Gastrocnemius medialis (tissue), 4 donors: ENCODE measurements at regions not wholly inside any gene's neighbourhood (a gene's known extent, or its start where the extent isn't known, plus 50 kb on each side); places are given as distances from the start of the nearest gene placed in this dataset.

Experiments used
- ATAC-seq, 2 donors: fragments of 150-250 bp; one replicate each; pipeline ENCODE4 v1.9.1; 2016
- DNase-seq, 2 donors: peaks; one replicate each; pipeline ENCODE4 v3.0.0-alpha.2; 2019
- H3K27ac ChIP-seq, 4 donors: fragments of 200-600 bp; sonication (generic); 1 replicate in 1 of 4; 2 replicates in 3 of 4; pipeline ENCODE4 v1.5.1; 2016 to 2018; ENCODE audit warnings: mild to moderate bottlenecking in 2 of 4, moderate library complexity in 1 of 4
- H3K27me3 ChIP-seq, 3 donors: fragments of 200-600 bp; sonication (generic) in 2 of 3; 1 replicate in 1 of 3; 2 replicates in 2 of 3; pipeline versions ENCODE4 v1.5.1 to v1.6.0; 2016 to 2019; ENCODE audit warnings: mild to moderate bottlenecking in 1 of 3, moderate library complexity in 1 of 3
- H3K36me3 ChIP-seq, 2 donors: fragments of 200-600 bp; sonication (generic) in 1 of 2; one replicate each; pipeline ENCODE4 v1.5.1; 2017 to 2018
- H3K4me1 ChIP-seq, 2 donors: fragments of 200-600 bp; sonication (generic) in 1 of 2; one replicate each; pipeline ENCODE4 v1.5.1; 2016 to 2017; ENCODE audit warnings: mild to moderate bottlenecking in 2 of 2
- H3K4me3 ChIP-seq, 4 donors: fragments of 200-600 bp; sonication (generic) in 3 of 4; 1 replicate in 1 of 4; 2 replicates in 3 of 4; pipeline ENCODE4 v1.5.1; 2016 to 2019; ENCODE audit warnings: mild to moderate bottlenecking in 2 of 4
- H3K9me3 ChIP-seq, 3 donors: fragments of 200-600 bp; sonication (generic) in 2 of 3; 1 replicate in 1 of 3; 2 replicates in 2 of 3; pipeline ENCODE4 v1.5.1; 2016 to 2019
- CTCF ChIP-seq, 5 experiments: fragments of 450-650 bp in 3 of 5; fragments of 200-600 bp in 2 of 5; sonication (generic) in 2 of 5; IDR thresholded peaks in 4 of 5; conservative IDR thresholded peaks in 1 of 5; 1 replicate in 4 of 5; 2 replicates in 1 of 5; pipeline ENCODE4 v1.5.1; 2016 to 2019; ENCODE audit warnings: antibody characterized with exemption in 5 of 5, mild to moderate bottlenecking in 3 of 5, moderate library complexity in 3 of 5
- POLR2A ChIP-seq, 2 donors: fragments of 450-650 bp; IDR thresholded peaks; one replicate each; pipeline ENCODE4 v1.6.1; 2017; ENCODE audit warnings: antibody characterized with exemption in 2 of 2, mild to moderate bottlenecking in 2 of 2, moderate library complexity in 2 of 2
- in situ Hi-C, 4 donors: fragments of 200-750 bp; cut with MboI; loops; one replicate each; pipeline versions ENCODE4 v1.15.0 to v1.8.0; 2017; ENCODE audit warnings: low sequenced_read_pairs in 4 of 4
- intact Hi-C: fragments of 100-400 bp; cut with DNase I; formaldehyde crosslinking; loops from one replicate; pipeline ENCODE4 v1.15.1; 2023; ENCODE audit warnings: low total_unique reads

- DNase-seq, result no peak
- intact Hi-C loops, result no loop called here
- TF ChIP-seq CTCF (IDR thresholded peaks at IDR 0.05 in 4 of 5, conservative IDR thresholded peaks at IDR 0.05 in 1 of 5), result no peak
- TF ChIP-seq POLR2A (IDR thresholded peaks at IDR 0.05), result no peak
Observed at GRCh38 chr7:19834566-19834965, 61.1 kb upstream of the TMEM196 start.

DNA sequence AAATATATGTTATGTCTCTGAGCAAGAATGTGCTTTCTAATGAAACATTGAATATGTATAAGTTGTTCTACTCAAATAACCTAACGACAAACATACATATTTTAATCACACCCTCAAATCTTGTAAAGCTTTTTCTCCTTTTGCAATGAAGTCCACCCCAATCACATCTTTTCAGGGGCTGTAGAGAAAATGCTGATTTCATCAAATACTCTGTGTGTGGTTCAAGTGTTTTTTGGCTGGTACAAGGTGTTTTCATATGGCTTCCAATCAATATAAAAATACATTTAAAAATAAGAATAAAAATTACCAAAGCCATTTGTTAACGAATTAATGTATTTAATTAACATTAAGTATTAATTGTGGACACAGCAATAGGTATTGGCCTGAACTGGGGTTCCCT lies 57.2 kb upstream of the TMEM196 start:
- DNase-seq (no peak), ATAC-seq (no peak)
- Histone ChIP-seq H3K27me3 (no peaks in the 10 kb centered on the region), H3K4me1 (no peaks in the 10 kb centered on the region), H3K27ac (no peak overlapping the region), H3K4me3 (no peak overlapping the region), H3K9me3 (no peaks in the 10 kb centered on the region), H3K36me3 (no peaks in the 10 kb centered on the region)
- intact Hi-C loops, result no loop called here
- TF ChIP-seq CTCF (IDR thresholded peaks at IDR 0.05 in 4 of 5, conservative IDR thresholded peaks at IDR 0.05 in 1 of 5) (no peak), POLR2A (IDR thresholded peaks at IDR 0.05) (no peak)
- in situ Hi-C loops, result no loop called here

More at GRCh38 chr7:19834566-19834965, 61.1 kb upstream of the TMEM196 start:
- in situ Hi-C loops, result no loop called here
- no peak overlapping the region for H3K27ac ChIP-seq
- no peaks in the 10 kb centered on the region for H3K27me3 ChIP-seq
- H3K36me3 ChIP-seq, result no peaks in the 10 kb centered on the region
- no peak for ATAC-seq
- H3K9me3 ChIP-seq, result no peaks in the 10 kb centered on the region
- no peak overlapping the region for H3K4me3 ChIP-seq
- H3K4me1 ChIP-seq, result no peaks in the 10 kb centered on the region
